ENCODE measurements at regions not wholly inside any gene's neighbourhood (a gene's known extent, or its start where the extent isn't known, plus 50 kb on each side); places are given as distances from the start of the nearest gene placed in this dataset.

GRCh38 chr13:108146642-108147041, 68.7 kb downstream of the LIG4 start:
- Histone ChIP-seq H3K27ac (ENCODE audit: low read depth, low read length, poor library complexity, severe bottlenecking) (no peak overlapping the region), H3K4me1 (ENCODE audit: insufficient read depth, low read length, poor library complexity, severe bottlenecking) (peaks cover 5% of the 10 kb centered on the region), H3K36me3 (ENCODE audit: insufficient read depth, low read length, poor library complexity, severe bottlenecking) (no peaks in the 10 kb centered on the region), H3K4me3 (ENCODE audit: low read depth, low read length, poor library complexity, severe bottlenecking) (no peak overlapping the region), H3K27me3 (replicated peaks; ENCODE audit: insufficient read depth, low read depth, low read length, poor library complexity) (no peaks in the 10 kb centered on the region), H3K9me3 (ENCODE audit: low read depth, low read length, poor library complexity, severe bottlenecking) (no peaks in the 10 kb centered on the region)
- POLR2A ChIA-PET (ENCODE audit: low non-redundant PET) = no interaction called here
- TF ChIP-seq EZH2 (IDR thresholded peaks at IDR 0.05; ENCODE audit: borderline replicate concordance, low read depth, low read length, poor library complexity, severe bottlenecking) = no peak
- TF ChIP-seq CTCF (conservative IDR thresholded peaks at IDR 0.05; ENCODE audit: low read depth, low read length) = no peak
- intact Hi-C loops (cut with micrococcal nuclease; ENCODE audit: unreplicated experiment) = no loop called here
- BruUV-seq (replicated peaks) = no TSS peak
- no peak for DNase-seq (ENCODE audit: low spot score)
- CTCF ChIA-PET = no interaction called here

DNA sequence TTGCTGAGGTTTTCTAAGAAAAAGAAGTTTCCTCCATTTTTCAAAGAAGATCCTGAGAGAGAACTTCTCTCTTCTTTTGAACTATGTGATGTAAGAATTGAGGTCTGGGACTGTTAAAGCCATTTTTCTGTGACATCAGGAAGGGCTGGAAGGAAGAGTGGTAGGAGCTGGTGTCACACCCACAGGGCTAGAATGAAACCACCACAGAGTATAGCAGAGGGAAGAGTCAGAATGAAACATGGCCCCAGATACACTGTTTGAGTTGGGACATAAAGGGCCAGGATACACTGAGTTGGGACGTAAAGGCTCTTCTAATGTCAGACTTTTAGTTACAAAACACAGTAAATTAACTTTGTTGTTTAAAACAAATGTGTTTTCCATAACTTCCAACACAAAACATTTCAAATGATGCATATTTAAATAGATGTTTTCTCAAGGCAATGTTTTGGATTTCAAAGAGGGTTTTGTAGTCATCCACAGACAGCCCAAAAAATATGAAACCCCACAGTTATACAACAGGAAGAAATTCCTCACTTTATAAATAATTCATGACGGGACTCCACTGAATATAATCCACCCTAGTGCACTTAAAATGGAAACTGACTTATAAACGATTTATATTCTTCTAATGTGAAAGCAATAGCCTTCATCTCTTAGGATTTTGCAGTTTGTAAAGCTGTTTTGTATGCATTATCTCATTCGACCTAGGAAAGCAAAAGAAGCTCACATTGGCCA, 72.5 kb downstream of the LIG4 start:
- Histone ChIP-seq H3K4me3 (ENCODE audit: low read depth, low read length, poor library complexity, severe bottlenecking) (no peak overlapping the region), H3K36me3 (ENCODE audit: insufficient read depth, low read length, poor library complexity, severe bottlenecking) (no peaks in the 10 kb centered on the region), H3K9me3 (ENCODE audit: low read depth, low read length, poor library complexity, severe bottlenecking) (no peaks in the 10 kb centered on the region), H3K27me3 (replicated peaks; ENCODE audit: insufficient read depth, low read depth, low read length, poor library complexity) (no peaks in the 10 kb centered on the region), H3K27ac (ENCODE audit: low read depth, low read length, poor library complexity, severe bottlenecking) (no peak overlapping the region), H3K4me1 (ENCODE audit: insufficient read depth, low read length, poor library complexity, severe bottlenecking) (peaks cover 5% of the 10 kb centered on the region)
- TF ChIP-seq CTCF (conservative IDR thresholded peaks at IDR 0.05; ENCODE audit: low read depth, low read length) (no peak), EZH2 (IDR thresholded peaks at IDR 0.05; ENCODE audit: borderline replicate concordance, low read depth, low read length, poor library complexity, severe bottlenecking) (no peak)
- intact Hi-C loops (cut with micrococcal nuclease; ENCODE audit: unreplicated experiment) = no loop called here
- ChIA-PET CTCF (no interaction called here), POLR2A (ENCODE audit: low non-redundant PET) (no interaction called here)
- DNase-seq (ENCODE audit: low spot score) = no peak
- no TSS peak for BruUV-seq (replicated peaks)

- intact Hi-C loops (cut with micrococcal nuclease; ENCODE audit: unreplicated experiment) = no loop called here
- no peaks in the 10 kb centered on the region for H3K36me3 ChIP-seq (ENCODE audit: insufficient read depth, low read length, poor library complexity, severe bottlenecking)
- no peak for DNase-seq (ENCODE audit: low spot score)
- BruUV-seq (replicated peaks) = no TSS peak
- H3K9me3 ChIP-seq (ENCODE audit: low read depth, low read length, poor library complexity, severe bottlenecking) = no peaks in the 10 kb centered on the region
- CTCF ChIA-PET = no interaction called here
- POLR2A ChIA-PET (ENCODE audit: low non-redundant PET) = no interaction called here
- no peaks in the 10 kb centered on the region for H3K27me3 ChIP-seq (replicated peaks; ENCODE audit: insufficient read depth, low read depth, low read length, poor library complexity)
- H3K4me3 ChIP-seq (ENCODE audit: low read depth, low read length, poor library complexity, severe bottlenecking) = no peak overlapping the region
- TF ChIP-seq CTCF (conservative IDR thresholded peaks at IDR 0.05; ENCODE audit: low read depth, low read length) = no peak
- TF ChIP-seq EZH2 (IDR thresholded peaks at IDR 0.05; ENCODE audit: borderline replicate concordance, low read depth, low read length, poor library complexity, severe bottlenecking) = no peak
- no peaks in the 10 kb centered on the region for H3K4me1 ChIP-seq (ENCODE audit: insufficient read depth, low read length, poor library complexity, severe bottlenecking)
- H3K27ac ChIP-seq (ENCODE audit: low read depth, low read length, poor library complexity, severe bottlenecking) = no peak overlapping the region
These were observed 78.2 kb downstream of the LIG4 start for GRCh38 chr13:108137176-108137575.

All from A673 (cell line).